ENCODE measurements at regions not wholly inside any gene's neighbourhood (a gene's known extent, or its start where the extent isn't known, plus 50 kb on each side); places are given as distances from the start of the nearest gene placed in this dataset.

DNA sequence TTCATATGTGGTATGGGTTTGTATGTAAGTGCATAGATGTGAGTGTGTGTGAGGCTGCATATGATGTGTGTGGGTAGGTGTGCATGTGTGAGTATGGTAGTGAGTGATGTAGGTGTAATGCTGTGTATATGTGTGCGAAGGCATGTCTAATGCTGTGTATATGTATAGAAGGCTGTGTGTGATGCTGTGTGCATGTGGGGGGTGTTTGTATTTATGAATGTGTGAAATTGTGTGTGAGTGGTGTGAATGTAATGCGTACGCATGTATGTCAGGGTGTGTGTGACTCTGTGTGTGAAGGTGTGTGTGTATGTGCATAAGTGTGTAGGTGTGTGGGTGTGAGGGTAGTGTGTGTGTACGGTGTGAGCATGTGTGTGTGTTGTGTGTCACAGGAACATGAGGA is 300.0 kb downstream of the OMA1 start:
- no peak overlapping the region for H3K4me3 ChIP-seq (ENCODE audit: low read length)
- H3K27ac ChIP-seq (ENCODE audit: low read depth, low read length): no peak overlapping the region
- Mint-ChIP-seq H3K36me3 (ENCODE audit: low read depth) (no peaks in the 10 kb centered on the region), H3K4me3 (no peak overlapping the region), H3K27ac (no peak overlapping the region), H3K9me3 (no peaks in the 10 kb centered on the region), H3K27me3 (ENCODE audit: insufficient read depth) (peaks cover 53% of the 10 kb centered on the region), H3K4me1 (peaks cover 8% of the 10 kb centered on the region)
- H3K4me1 ChIP-seq (ENCODE audit: control insufficient read depth, insufficient read depth, low read length): no peaks in the 10 kb centered on the region
- no peaks in the 10 kb centered on the region for H3K9me3 ChIP-seq (ENCODE audit: control insufficient read depth, low read length)
- no peak overlapping the region for H3K9ac ChIP-seq (ENCODE audit: extremely low read depth, low read length, poor library complexity, severe bottlenecking)
- WGBS, 2 experiments (ENCODE audit: insufficient coverage in 1 of 2, insufficient read length in 1 of 2): 95 to 98% methylated on average over 2 to 4 of the region's 4 CpGs
- TF ChIP-seq, protein P1, sequence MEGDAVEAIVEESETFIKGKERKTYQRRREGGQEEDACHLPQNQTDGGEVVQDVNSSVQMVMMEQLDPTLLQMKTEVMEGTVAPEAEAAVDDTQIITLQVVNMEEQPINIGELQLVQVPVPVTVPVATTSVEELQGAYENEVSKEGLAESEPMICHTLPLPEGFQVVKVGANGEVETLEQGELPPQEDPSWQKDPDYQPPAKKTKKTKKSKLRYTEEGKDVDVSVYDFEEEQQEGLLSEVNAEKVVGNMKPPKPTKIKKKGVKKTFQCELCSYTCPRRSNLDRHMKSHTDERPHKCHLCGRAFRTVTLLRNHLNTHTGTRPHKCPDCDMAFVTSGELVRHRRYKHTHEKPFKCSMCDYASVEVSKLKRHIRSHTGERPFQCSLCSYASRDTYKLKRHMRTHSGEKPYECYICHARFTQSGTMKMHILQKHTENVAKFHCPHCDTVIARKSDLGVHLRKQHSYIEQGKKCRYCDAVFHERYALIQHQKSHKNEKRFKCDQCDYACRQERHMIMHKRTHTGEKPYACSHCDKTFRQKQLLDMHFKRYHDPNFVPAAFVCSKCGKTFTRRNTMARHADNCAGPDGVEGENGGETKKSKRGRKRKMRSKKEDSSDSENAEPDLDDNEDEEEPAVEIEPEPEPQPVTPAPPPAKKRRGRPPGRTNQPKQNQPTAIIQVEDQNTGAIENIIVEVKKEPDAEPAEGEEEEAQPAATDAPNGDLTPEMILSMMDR (conservative IDR thresholded peaks at IDR 0.05): no peak
- DNase-seq: no peak
- H3K36me3 ChIP-seq (ENCODE audit: control insufficient read depth, insufficient read depth, low read length): no peaks in the 10 kb centered on the region
- H3K27me3 ChIP-seq (ENCODE audit: control insufficient read depth, insufficient read depth, low read length, poor library complexity, severe bottlenecking): peaks cover 44% of the 10 kb centered on the region

GRCh38 chr1:58244872-58245271 is 301.7 kb downstream of the OMA1 start:
- Mint-ChIP-seq H3K4me1 (peaks cover 8% of the 10 kb centered on the region), H3K9me3 (no peaks in the 10 kb centered on the region), H3K27ac (no peak overlapping the region), H3K36me3 (ENCODE audit: low read depth) (no peaks in the 10 kb centered on the region), H3K27me3 (ENCODE audit: insufficient read depth) (peaks cover 40% of the 10 kb centered on the region), H3K4me3 (no peak overlapping the region)
- H3K4me1 ChIP-seq (ENCODE audit: control insufficient read depth, insufficient read depth, low read length): no peaks in the 10 kb centered on the region
- H3K36me3 ChIP-seq (ENCODE audit: control insufficient read depth, insufficient read depth, low read length): no peaks in the 10 kb centered on the region
- TF ChIP-seq, protein P1 (conservative IDR thresholded peaks at IDR 0.05): no peak
- H3K9me3 ChIP-seq (ENCODE audit: control insufficient read depth, low read length): no peaks in the 10 kb centered on the region
- no peak overlapping the region for H3K9ac ChIP-seq (ENCODE audit: extremely low read depth, low read length, poor library complexity, severe bottlenecking)
- no peak overlapping the region for H3K27ac ChIP-seq (ENCODE audit: low read depth, low read length)
- H3K27me3 ChIP-seq (ENCODE audit: control insufficient read depth, insufficient read depth, low read length, poor library complexity, severe bottlenecking): peaks cover 36% of the 10 kb centered on the region
- no peak overlapping the region for H3K4me3 ChIP-seq (ENCODE audit: low read length)
- DNase-seq: no peak
- 81 to 88% methylated on average over 3 of the region's 3 CpGs for WGBS, 2 experiments (ENCODE audit: insufficient coverage in 1 of 2, insufficient read length in 1 of 2)

GRCh38 chr1:58238846-58239245 is 307.7 kb downstream of the OMA1 start:
- no peak overlapping the region for H3K4me3 Mint-ChIP-seq
- Histone ChIP-seq H3K27ac (ENCODE audit: low read depth, low read length) (no peak overlapping the region), H3K36me3 (ENCODE audit: control insufficient read depth, insufficient read depth, low read length) (no peaks in the 10 kb centered on the region), H3K4me3 (ENCODE audit: low read length) (no peak overlapping the region), H3K27me3 (ENCODE audit: control insufficient read depth, insufficient read depth, low read length, poor library complexity, severe bottlenecking) (no peaks in the 10 kb centered on the region), H3K4me1 (ENCODE audit: control insufficient read depth, insufficient read depth, low read length) (no peaks in the 10 kb centered on the region), H3K9me3 (ENCODE audit: control insufficient read depth, low read length) (no peaks in the 10 kb centered on the region), H3K9ac (ENCODE audit: extremely low read depth, low read length, poor library complexity, severe bottlenecking) (no peak overlapping the region)
- no peaks in the 10 kb centered on the region for H3K9me3 Mint-ChIP-seq
- H3K36me3 Mint-ChIP-seq (ENCODE audit: low read depth): no peaks in the 10 kb centered on the region
- peaks cover 14% of the 10 kb centered on the region for H3K4me1 Mint-ChIP-seq
- 63 to 72% methylated on average over 1 to 2 of the region's 2 CpGs for WGBS, 2 experiments (ENCODE audit: insufficient coverage in 1 of 2, insufficient read length in 1 of 2)
- TF ChIP-seq, protein P1 (conservative IDR thresholded peaks at IDR 0.05): no peak
- H3K27ac Mint-ChIP-seq: no peak overlapping the region
- peaks cover 1% of the 10 kb centered on the region for H3K27me3 Mint-ChIP-seq (ENCODE audit: insufficient read depth)
- DNase-seq: no peak
